LNCAP (cell line): ENCODE measurements at regions not wholly inside any gene's neighbourhood (a gene's known extent, or its start where the extent isn't known, plus 50 kb on each side); places are given as distances from the start of the nearest gene placed in this dataset.

Experiments used
- TF ChIP-seq, protein P1 (sequence below): fragments of 450-650 bp; IDR thresholded peaks from 2 replicates; pipeline ENCODE4 v1.5.1; 2017; ENCODE audit warnings: mild to moderate bottlenecking

DNA sequence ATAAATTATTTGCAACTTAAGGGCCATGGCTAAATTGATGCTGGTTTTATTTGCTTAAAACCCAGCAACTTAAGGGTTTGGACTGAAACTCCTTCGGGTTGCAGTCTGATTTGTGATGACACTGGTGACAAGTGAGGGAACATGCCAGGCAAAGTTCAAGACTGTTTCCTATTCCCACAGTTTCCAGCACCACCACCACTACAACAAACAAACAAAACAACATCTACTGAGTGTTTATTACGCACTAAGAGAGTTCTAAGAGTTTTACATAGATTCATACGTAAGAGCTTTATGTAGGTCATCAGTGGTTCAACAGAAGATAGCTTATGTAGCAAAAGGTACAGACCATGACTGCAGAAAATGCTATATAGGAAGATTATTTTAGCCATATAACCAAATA, 1582.1 kb downstream of the BRINP3 start:
- TF ChIP-seq, protein P1, sequence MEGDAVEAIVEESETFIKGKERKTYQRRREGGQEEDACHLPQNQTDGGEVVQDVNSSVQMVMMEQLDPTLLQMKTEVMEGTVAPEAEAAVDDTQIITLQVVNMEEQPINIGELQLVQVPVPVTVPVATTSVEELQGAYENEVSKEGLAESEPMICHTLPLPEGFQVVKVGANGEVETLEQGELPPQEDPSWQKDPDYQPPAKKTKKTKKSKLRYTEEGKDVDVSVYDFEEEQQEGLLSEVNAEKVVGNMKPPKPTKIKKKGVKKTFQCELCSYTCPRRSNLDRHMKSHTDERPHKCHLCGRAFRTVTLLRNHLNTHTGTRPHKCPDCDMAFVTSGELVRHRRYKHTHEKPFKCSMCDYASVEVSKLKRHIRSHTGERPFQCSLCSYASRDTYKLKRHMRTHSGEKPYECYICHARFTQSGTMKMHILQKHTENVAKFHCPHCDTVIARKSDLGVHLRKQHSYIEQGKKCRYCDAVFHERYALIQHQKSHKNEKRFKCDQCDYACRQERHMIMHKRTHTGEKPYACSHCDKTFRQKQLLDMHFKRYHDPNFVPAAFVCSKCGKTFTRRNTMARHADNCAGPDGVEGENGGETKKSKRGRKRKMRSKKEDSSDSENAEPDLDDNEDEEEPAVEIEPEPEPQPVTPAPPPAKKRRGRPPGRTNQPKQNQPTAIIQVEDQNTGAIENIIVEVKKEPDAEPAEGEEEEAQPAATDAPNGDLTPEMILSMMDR, result no peak

DNA sequence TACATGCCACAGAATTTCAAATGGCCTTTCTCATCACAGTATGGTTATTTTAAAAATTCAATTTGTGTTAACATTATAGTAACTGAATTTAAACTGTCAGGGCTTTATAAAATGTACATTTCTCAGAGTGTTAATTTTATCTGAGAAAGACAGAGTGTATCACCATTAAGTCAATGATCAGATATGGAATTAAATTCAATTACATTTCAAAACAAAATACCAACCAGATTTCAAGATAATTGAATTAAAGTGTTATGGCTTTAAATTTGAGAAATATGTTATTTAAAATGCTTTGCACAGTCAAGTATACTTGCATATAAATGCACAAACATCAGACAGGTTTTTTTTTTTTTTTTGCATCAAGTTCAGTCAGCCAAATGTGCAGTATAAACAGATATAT, 1574.4 kb downstream of the BRINP3 start:
- TF ChIP-seq, protein P1, result no peak

DNA sequence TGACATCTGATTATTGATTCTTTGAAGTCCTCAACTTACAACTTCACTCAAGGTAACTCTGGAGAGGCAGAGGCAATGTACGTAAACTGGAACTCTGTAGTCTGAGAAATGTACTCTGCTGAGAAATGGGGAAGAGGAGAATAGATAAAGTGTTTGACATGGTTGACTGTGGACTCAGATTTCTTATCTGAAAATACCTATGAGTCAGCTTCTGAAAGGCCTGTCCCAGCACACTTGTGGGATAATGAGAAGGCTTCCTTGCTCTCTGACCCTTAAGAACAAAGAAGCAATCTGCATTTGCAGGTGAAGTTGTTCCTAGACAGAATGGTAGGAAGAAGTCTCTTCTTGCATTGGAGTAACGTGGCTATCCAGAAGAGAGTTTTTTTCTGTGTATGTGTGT, 1573.5 kb downstream of the BRINP3 start:
- TF ChIP-seq, protein P1, result no peak

DNA sequence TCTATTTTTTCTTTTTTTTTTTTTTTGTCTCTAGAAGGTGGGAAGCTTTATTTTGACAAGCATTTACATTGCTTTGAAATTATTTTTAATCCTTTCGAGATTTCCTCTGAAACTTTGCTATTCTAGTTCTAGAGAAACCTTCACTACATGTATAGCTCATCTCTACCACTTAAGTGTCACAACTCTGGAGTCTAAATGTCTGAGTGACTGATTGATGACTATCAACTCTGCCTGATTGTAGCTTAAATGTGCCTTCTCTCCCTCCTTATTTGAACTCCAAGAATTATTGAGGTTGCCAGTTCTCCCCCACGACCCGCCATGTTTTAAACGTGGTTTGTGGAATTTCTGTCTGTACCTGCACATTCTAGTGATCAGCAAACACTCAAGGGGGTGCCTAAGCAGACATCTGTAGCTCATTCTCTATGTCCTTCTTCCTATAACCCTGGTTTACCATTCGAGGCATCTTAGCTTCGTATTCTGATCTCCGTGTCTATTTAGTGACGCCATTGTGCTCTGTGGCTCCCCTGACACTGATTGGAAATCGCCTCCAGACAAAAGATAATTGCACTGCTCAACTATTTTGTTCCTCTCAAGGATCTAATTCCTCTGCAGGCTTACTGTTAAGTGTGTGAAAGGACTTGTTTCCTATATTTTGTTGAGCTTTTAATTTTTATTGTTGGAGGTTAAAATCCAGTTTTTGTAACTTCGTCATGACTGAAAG, 1570.6 kb downstream of the BRINP3 start:
- TF ChIP-seq, protein P1, result no peak

DNA sequence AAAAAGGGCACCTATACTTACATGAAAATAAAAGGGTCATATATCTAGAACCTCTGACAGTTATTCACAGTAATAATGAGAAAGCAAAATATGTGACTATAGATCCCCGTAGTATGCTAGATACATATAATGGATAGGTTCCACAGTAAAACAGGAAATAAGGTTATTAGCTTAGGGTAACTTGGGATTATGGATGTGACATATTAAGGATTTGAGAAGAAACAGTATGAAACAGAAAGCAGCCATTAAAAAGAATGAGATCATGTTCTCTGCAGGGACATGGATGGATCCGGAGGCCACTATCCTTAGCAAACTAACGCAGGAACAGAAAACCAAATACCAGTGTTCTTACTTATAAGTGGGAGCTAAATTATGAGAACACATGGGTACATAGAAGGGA, 1547.3 kb downstream of the BRINP3 start:
- TF ChIP-seq, protein P1, result no peak

DNA sequence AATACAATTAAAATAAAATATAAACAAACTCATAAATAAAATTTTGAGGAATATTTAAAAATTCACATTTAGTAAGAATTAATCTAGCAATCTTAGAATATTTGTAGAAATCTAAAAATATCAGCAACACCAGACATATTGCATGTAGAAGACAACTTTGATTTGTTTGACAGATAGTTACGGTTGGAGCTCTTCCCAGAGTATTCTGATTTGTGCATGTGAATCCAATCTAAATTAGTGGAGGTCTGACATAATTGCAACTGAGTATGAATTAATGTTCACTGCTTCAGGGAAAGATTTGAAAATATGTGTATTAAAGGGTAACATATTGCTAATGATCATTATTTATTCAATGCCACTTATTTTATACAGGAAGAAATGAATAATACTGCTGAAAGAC, 1546.2 kb downstream of the BRINP3 start:
- TF ChIP-seq, protein P1, result no peak

DNA sequence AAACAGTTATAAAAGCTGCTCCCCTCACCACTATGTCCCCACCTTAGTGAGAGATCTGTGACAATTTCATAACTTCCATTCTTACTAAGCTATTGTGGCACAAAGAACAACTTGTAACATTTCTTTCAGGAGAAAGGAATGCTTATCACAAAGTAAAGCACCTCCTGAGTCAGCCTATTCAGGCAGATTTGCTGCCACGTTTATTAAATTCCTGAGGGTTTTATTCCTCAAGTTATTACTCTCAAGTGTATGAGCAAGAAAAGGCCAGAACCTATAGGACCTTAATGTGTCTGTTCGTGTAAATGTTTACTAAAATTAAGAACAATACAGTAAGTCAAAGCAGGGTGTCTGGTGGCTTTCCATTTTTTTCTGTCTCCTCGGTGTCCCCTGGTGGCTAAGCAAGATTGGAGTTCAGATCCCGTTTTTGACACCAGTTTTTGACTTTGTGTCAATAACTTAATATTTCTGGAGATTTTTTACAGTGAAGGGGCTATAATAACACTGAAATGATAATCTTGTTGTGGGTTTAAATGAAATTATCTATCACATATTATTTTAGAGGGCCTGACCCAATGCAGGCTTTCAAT, 1539.6 kb downstream of the BRINP3 start:
- TF ChIP-seq, protein P1, result peak; percentile 71

DNA sequence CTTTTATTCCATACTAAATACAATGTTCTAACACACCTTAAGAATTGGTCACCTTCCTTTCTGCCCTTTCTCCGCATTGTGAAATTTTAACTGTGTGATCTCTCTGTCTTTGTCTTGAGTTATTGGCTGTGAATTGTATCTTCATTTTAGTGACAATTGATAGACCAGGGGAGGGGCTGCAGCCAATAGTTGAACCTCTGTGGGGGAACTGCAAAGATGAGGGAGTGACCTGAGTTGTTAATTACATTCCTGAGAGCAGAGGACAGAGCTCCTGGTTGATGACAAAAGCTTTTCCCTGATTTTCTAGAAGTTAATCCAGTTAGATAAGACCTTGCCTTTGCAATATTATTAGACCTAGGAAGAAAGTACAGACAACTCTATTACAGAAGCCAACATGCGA, 1535.7 kb downstream of the BRINP3 start:
- TF ChIP-seq, protein P1, result no peak
